Suprapubic skin (tissue), 4 donors: ENCODE measurements at regions not wholly inside any gene's neighbourhood (a gene's known extent, or its start where the extent isn't known, plus 50 kb on each side); places are given as distances from the start of the nearest gene placed in this dataset.

Source experiments
- DNase-seq, 2 donors: peaks; one replicate each; pipeline ENCODE4 v3.0.0-alpha.2; 2019; ENCODE audit warnings: low spot score in 2 of 2
- H3K27ac ChIP-seq: fragments of 200-600 bp; sonication (generic); one replicate; pipeline ENCODE4 v1.5.1; 2019
- H3K27me3 ChIP-seq: fragments of 200-600 bp; sonication (generic); one replicate; pipeline ENCODE4 v1.5.1; 2019
- H3K36me3 ChIP-seq: fragments of 200-600 bp; sonication (generic); one replicate; pipeline ENCODE4 v1.5.1; 2019
- H3K4me1 ChIP-seq: fragments of 200-600 bp; sonication (generic); one replicate; pipeline ENCODE4 v1.5.1; 2019
- H3K4me3 ChIP-seq: fragments of 200-600 bp; sonication (generic); one replicate; pipeline ENCODE4 v1.5.1; 2019; ENCODE audit warnings: mild to moderate bottlenecking
- H3K9me3 ChIP-seq: fragments of 200-600 bp; sonication (generic); one replicate; pipeline ENCODE4 v1.5.1; 2019
- CTCF ChIP-seq, 2 donors: fragments of 200-600 bp in 1 of 2; fragments of 450-650 bp in 1 of 2; sonication (generic) in 1 of 2; IDR thresholded peaks; one replicate each; pipeline ENCODE4 v1.5.1; 2016 to 2019; ENCODE audit warnings: antibody characterized with exemption in 2 of 2, mild to moderate bottlenecking in 1 of 2, moderate library complexity in 1 of 2
- EP300 ChIP-seq: sonication (generic); formaldehyde crosslinking; IDR thresholded peaks from one replicate; pipeline ENCODE4 v1.6.1; 2017; ENCODE audit warnings: antibody characterized with exemption
- POLR2A ChIP-seq, 2 donors: fragments of 450-650 bp; IDR thresholded peaks; one replicate each; pipeline ENCODE4 v1.6.1; 2017; ENCODE audit warnings: antibody characterized with exemption in 2 of 2, mild to moderate bottlenecking in 2 of 2, moderate library complexity in 2 of 2
- POLR2AphosphoS5 ChIP-seq, 3 donors: sonication (generic); formaldehyde crosslinking; IDR thresholded peaks; one replicate each; pipeline ENCODE4 v1.6.1; 2017; ENCODE audit warnings: antibody characterized with exemption in 3 of 3
- WGBS: methylation state at CpG from one replicate; pipeline ENCODE4 v1.1.5; 2018; 5-methylcytosine and 5-hydroxymethylcytosine counted together

- H3K27ac ChIP-seq = no peak overlapping the region
- WGBS = 70% methylated on average over 8 of the region's 8 CpGs
- DNase-seq = no peak
- no peak overlapping the region for H3K4me3 ChIP-seq
- no peaks in the 10 kb centered on the region for H3K4me1 ChIP-seq
- no peaks in the 10 kb centered on the region for H3K9me3 ChIP-seq
- H3K27me3 ChIP-seq = no peaks in the 10 kb centered on the region
- H3K36me3 ChIP-seq = no peaks in the 10 kb centered on the region
- peak in 1 of 2 donors; percentile 11 for TF ChIP-seq CTCF (IDR thresholded peaks at IDR 0.05)
- no peak for TF ChIP-seq POLR2A (IDR thresholded peaks at IDR 0.05)
Measured at GRCh38 chr14:86654558-86655184, 1124.7 kb downstream of the FLRT2 start.

GRCh38 chr14:86652526-86652925, 1122.6 kb downstream of the FLRT2 start:
- 66% methylated on average over 4 of the region's 4 CpGs for WGBS
- Histone ChIP-seq H3K36me3 (no peaks in the 10 kb centered on the region), H3K27me3 (no peaks in the 10 kb centered on the region), H3K4me1 (no peaks in the 10 kb centered on the region), H3K27ac (no peak overlapping the region), H3K4me3 (no peak overlapping the region), H3K9me3 (no peaks in the 10 kb centered on the region)
- TF ChIP-seq POLR2A (IDR thresholded peaks at IDR 0.05) (no peak), CTCF (IDR thresholded peaks at IDR 0.05) (no peak), EP300 (no peak), POLR2AphosphoS5 (IDR thresholded peaks at IDR 0.05) (no peak)
- DNase-seq = no peak

- Histone ChIP-seq H3K4me3 (no peak overlapping the region), H3K36me3 (no peaks in the 10 kb centered on the region), H3K27me3 (no peaks in the 10 kb centered on the region), H3K9me3 (no peaks in the 10 kb centered on the region), H3K27ac (no peak overlapping the region), H3K4me1 (no peaks in the 10 kb centered on the region)
- TF ChIP-seq EP300 (no peak), POLR2AphosphoS5 (IDR thresholded peaks at IDR 0.05) (no peak), CTCF (IDR thresholded peaks at IDR 0.05) (no peak), POLR2A (IDR thresholded peaks at IDR 0.05) (no peak)
- no peak for DNase-seq
- 71% methylated on average over 4 of the region's 4 CpGs for WGBS
Measured at GRCh38 chr14:86646696-86647690, 1117.0 kb downstream of the FLRT2 start.

GRCh38 chr14:86646125-86646524, 1116.2 kb downstream of the FLRT2 start:
- Histone ChIP-seq H3K9me3 (no peaks in the 10 kb centered on the region), H3K27ac (no peak overlapping the region), H3K4me3 (no peak overlapping the region), H3K4me1 (no peaks in the 10 kb centered on the region), H3K27me3 (no peaks in the 10 kb centered on the region), H3K36me3 (no peaks in the 10 kb centered on the region)
- no peak for DNase-seq
- TF ChIP-seq EP300 (no peak), CTCF (IDR thresholded peaks at IDR 0.05) (no peak), POLR2AphosphoS5 (IDR thresholded peaks at IDR 0.05) (no peak), POLR2A (IDR thresholded peaks at IDR 0.05) (no peak)
- WGBS = 87% methylated on average over 4 of the region's 5 CpGs

GRCh38 chr14:86641310-86641709, 1111.4 kb downstream of the FLRT2 start:
- H3K27me3 ChIP-seq = no peaks in the 10 kb centered on the region
- no peaks in the 10 kb centered on the region for H3K36me3 ChIP-seq
- no peaks in the 10 kb centered on the region for H3K9me3 ChIP-seq
- TF ChIP-seq EP300 = no peak
- H3K4me1 ChIP-seq = no peaks in the 10 kb centered on the region
- no peak for DNase-seq
- no peak overlapping the region for H3K27ac ChIP-seq
- H3K4me3 ChIP-seq = no peak overlapping the region
